ENCODE measurements at regions not wholly inside any gene's neighbourhood (a gene's known extent, or its start where the extent isn't known, plus 50 kb on each side); places are given as distances from the start of the nearest gene placed in this dataset.

DNA sequence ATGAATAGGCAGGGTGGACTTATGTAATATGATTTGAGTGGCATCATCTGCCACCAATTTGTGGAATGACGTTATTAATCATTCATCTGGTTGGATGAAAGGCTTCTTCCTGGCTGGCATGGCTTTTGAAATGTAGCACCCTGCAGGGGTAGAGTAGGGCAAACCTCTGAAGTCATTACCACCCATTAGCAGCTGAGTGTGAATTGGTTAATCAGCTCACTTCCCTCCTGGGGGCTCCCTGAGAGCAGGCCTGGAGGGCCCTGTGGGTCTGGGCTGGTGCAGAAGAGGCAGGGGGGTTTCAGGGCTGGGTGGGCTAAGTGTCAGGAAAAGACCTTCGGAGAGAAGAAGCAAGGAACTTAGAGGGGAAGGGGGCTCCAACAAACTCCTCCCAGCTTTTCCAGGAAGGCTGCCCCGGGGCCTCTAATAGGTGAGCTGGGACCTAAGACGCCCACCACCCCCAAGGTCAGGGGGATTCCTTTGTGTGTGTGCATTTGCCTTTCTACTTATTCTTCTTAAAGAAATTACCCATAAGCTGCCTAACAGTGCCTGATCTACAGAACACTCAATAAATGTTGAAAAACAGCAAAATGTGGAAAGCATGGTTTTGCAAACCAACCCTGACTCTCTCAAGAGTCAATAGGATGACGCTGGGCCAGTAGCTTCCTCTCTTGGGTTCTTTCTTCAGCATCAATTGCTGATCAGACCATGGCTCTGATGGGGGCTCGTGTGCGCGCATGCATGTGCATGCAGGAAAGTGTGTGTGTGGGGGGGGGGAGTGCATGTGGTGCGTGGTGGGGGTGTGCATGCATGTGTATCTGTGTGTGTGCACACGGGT is 49.7 kb upstream of the ZNF516 start:
- intact Hi-C loops (cut with DNase I): no loop called here
- no peak for DNase-seq (ENCODE audit: missing footprints)
- no peak for ATAC-seq

Measured in Right ventricle myocardium inferior (tissue), 1 donor.